ENCODE measurements at regions not wholly inside any gene's neighbourhood (a gene's known extent, or its start where the extent isn't known, plus 50 kb on each side); places are given as distances from the start of the nearest gene placed in this dataset.
"Not testable (repeated sequence)": the region's sequence is repeated elsewhere in the genome, so short reads cannot be mapped to it uniquely, and the experiment has no call there.

DNA sequence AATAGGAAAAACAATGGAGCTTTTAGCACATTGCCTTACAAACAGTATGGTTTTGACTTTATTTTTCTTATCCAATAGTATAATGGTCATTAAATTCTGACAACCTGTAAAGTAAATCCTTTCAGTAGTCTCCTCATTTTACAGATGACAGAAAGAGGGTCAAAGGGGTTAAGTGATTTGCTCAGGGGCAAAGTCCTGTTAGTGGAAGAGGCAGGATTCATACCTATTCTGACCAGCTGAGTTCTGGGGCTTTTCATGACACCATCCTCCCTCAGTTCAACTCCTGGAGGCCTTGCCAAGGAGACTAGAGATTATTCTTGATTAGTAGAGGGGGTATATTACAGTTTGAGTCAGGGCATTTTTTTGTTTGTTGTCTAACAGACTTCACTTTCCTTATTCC, 278.7 kb upstream of the DUSP10 start:
- no peak for DNase-seq

DNA sequence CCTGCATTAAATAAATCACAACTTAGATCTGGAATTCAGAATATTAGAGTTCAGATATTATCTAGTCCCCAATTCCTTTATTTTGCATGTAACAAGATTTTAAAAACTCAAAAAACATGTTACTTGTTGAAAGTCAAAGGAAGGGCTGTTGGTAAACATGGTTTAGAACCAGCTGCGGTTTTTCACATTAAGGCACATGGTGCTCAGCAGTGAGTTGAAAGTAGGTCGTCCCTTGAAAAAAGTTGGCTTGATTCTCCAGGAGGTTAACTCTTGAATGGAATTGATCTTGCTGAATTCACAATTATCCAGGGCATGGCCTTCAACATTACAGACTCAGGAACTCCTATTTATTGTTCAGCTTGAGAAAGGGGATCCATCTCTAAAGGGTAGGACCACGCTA, 277.1 kb upstream of the DUSP10 start:
- DNase-seq, result no peak

DNA sequence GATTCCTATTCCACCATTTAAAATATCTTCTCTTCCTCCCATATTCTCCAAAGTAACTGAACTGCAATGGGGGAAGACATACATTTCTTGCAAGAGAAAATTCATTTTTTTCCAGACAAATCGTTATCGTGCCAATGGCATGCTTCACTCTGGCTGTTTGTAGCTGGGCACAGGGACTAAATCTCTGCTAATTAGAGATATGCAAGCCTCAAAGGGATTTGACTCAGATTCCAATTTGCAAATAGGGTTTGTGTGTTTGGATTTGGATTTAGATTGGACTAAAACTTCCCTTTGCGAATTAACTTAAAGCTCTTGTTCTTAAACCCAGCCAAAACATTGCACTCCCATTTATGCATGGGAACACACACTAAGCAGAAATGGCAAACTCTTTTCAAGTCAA, 276.2 kb upstream of the DUSP10 start:
- no peak for DNase-seq

DNA sequence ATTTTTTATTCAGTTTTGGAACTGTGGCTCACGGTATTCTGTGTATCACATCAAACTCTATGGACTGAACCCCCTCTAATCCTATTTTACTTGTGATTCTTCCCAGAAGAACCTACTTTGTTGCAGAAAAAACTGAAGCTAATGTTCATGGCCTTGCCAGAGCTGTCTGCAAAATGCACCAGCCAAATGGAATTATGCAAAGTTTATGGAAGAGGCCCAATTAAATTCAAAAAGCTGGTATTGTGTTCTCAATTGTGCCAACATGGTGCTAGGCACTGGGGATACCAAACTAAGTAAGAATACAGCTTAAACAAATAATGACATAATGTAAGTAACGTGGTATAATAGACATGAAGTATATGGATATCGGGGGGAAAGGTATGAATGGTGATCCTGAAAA, 273.8 kb upstream of the DUSP10 start:
- no peak for DNase-seq

DNA sequence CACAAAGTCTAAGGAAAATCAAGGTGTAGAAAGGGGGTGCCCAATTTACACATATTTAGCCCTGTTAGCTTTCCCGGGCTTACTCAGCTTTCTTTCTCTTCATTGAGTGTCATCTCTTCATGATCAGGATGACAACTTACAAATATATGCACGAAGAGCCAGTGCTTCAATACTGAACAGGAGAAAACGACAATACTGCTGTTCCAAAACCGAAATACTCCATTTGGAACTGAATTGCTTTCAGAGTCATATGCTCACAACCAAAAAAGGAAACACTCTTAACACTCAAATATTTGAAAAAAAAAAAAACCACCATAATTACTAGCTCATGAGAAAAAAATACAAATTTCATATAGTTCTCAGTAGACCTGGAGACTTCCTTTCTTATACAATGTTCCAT, 272.1 kb upstream of the DUSP10 start:
- DNase-seq, result no peak

DNA sequence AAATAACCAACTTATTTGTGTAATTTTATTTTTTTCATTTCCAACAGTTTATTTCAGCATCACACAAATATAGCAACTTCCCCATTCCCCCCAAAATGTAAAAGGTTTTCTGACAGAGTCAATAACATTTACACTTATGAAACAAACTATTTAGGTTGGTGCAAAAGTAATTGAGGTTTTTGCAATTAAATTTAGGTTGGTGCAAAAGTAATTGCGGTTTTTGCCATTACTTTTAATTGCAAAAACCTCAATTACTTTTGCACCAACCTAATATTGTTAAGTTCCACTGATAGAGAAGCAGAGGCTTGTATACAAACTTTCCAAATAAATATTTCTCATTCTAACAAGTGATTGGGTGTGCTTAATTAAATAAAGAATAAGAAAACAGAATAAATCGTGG, 270.9 kb upstream of the DUSP10 start:
- DNase-seq, result no peak

DNA sequence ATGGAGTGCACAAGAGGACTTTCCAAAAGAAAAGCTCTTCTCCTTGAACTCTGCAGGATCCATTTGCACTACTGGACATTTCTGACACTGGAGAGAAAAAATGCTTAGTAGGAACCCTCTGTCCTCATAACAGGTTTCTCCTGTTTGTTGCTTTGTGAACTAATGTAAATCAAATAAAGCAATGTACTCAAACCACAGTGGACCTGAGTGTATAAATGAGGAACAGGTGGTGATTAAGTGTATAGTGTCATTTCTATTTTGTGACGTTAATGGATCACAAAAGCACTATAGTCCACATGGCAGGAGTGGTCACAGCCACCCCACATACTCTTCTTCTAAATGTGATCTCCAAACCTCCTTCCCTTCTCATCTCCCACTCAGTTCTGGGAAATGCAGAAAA, 268.4 kb upstream of the DUSP10 start:
- DNase-seq, result no peak

DNA sequence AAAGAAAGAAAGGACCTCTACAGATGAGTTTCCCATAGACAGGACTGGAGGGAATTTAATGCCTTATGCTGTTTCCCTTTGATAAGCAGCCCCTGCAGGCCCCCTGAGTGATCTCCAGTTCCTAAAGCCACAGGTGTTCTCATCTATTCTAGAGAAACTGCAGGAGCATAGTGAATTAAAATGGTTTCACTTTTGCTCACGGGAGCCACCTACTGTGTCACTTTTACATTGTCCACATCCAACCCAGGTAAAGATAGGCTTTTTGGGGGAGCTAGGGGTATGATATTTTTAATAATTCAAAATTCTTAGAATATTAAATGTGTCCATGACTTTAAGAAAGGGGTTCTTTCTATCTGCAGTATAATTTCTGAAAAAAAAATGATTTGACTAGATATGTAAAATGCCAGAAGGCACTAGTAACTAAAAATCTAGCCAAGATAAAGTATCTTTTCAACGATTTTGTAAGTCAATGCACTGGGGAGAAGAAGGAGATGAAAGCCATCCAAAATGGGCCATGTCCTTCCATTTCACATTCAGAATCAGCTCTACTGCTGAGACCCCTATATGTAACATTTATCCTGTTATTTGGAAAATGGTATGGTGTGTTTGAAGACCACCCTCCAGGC, 267.3 kb upstream of the DUSP10 start:
- DNase-seq, result no peak

DNA sequence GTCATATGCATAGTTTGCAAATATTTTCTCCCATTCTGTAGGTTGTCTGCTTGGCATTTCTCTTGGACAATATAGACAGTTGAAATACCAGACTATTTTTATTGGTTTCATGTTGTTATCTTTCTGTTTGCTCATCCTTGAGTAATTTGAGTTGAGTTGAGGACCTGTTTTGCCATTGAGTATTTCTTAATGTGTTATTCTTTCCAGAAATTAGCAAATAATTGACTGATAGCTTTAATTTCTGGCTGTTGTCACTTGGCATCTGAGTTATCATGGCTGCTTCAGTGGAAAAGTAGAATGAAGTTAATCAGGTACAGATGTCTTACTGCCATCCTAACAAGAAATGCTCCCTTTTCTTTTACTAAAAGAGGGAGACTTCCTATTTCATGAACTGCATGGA, 264.8 kb upstream of the DUSP10 start:
- no peak for DNase-seq

DNA sequence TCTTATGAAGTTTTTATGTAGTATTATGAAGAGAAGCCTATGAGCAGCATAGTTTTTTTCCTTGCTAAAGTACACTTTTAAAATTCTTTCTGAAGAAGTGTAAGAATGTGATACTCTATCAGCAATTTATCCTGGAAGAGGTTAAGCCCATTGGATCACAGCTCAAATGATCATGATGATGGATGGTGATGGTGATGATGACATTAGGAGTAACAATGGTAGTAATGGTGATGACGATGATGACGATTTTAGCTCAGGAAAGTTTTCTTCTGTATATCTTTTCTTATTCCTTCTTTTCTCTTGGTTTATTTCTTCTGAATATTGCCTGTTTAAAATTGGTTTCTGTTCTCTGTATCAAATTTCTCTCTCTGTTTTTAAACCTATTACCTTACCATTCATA, 262.9 kb upstream of the DUSP10 start:
- no peak for DNase-seq

DNA sequence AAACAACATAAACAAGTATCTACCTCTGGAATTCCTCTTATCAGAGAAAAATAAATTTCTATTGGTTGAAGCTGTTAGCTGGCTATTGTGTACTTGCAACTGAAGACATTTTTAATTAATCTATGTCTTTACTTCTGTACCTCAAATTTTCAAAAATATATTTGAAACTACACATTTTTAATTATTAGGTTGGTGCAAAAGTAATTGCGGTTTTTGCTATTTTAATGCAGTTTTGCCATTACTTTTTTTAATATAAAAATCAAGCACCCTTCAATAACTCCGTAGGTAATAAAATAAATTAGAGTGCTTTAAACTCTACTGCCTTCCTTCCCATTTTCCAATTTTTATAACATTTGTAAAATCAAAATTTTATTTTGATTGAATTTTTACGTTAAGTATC, 262.1 kb upstream of the DUSP10 start:
- no peak for DNase-seq

DNA sequence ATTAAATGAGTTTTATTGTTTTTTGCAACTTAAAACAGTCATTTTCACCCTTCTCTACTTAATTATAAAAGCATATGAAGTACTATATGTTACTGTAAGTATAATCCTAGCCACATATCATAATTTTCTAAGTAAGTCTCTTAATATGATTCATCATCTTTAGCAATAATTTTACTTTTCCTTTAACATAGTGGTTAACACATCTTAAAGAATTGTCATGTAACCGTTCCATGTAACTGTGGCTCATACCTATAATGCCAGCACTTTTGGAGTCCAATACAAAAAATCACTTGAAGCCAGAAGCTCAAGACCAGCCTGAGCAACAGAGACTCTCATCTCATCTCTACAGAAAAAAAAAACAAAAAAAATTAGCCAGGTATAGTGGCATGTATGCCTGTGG, 260.6 kb upstream of the DUSP10 start:
- DNase-seq, result no peak

DNA sequence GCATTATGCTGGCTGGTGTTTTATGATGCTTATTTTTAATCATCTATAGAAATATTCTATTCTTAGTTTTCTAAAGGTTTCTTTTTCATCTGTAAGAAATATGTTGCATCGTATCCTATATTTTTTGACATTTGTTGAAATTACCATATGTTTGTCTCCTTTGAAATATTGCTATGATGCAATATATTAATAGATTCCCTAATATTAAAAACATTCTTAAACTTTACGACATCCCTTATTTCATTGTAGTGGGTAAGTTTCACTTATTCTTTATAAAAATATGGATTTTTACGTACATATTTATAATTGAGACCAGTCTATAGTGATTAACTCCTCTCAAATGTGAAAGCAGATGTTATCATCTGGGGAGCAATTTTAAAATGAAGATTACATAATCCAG, 258.2 kb upstream of the DUSP10 start:
- DNase-seq, result no peak

DNA sequence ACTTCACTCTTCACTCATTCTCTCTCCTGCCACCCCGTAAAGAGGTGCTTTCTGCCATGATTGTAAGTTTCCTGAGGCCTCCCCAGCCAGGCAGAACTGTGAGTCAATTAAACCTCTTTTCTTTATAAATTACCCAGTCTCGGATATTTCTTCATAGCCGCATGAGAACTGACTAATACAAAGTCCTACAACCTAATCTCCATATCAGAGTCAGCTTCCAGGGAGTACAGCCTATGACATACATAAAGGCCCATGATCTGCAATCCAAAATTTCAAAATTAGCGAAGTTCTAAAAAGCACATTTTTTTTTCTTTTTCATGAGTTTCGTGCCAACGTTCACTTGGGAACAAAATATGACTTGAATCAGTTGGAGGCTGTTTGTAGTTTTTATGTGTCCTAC, 256.9 kb upstream of the DUSP10 start:
- DNase-seq, result no peak

DNA sequence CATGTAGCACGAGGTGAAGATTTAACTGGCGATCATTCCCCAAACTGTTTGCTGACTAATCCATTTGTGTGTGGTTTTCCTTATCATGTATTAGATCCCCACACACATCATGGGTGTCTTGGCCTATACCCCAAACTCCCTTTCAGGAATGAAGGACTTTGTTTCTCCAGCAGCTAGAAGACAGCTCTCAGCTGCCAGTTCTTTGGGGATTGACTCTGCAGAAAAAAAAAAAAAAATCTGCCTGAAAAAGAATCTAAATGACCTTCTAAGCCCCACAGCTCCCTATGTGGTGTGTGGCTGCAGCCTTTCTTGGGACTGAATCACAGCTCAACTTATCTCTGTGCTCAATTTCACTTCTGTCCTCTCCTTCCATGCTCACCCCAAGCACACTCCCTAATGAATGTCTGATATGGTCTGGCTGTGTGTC, 256.3 kb upstream of the DUSP10 start:
- DNase-seq, result no peak

DNA sequence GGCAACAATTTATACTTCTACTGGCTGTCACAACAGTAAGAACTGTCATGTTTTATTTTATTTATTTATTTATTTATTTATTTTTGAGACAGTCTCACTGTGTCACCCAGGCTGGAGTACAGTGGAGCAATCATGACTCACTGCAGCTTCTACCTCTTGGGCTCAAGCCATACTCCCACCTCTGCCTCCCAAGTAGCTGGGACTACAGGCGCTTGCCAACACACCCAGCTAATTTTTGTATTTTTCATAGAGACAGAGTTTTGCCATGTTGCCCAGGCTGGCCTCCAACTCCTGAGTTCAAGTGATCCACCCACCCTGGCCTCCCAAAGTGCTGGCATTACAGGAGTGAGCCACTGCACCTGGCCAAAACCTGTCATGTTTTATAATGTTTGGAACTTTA, 255.1 kb upstream of the DUSP10 start:
- DNase-seq, result not testable (repeated sequence)

DNA sequence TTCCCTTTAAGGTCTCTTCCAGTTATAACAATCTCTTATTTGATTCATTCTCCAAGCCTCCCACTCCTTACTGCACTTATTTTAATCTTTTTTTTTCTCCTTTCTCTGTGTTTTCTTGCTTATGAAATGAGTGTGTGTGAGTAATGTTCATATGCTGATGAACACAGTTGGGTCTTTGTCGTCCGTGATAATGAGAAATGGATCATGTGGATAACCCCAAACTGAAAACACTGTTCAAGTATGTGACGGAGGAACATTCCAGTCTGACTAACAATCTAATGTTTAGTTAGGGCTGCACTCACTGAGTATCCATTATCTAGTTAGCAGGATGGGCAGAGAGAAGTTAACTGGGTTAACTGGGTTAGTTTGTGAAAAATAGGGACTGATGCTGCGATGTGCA, 253.1 kb upstream of the DUSP10 start:
- DNase-seq, result no peak

DNA sequence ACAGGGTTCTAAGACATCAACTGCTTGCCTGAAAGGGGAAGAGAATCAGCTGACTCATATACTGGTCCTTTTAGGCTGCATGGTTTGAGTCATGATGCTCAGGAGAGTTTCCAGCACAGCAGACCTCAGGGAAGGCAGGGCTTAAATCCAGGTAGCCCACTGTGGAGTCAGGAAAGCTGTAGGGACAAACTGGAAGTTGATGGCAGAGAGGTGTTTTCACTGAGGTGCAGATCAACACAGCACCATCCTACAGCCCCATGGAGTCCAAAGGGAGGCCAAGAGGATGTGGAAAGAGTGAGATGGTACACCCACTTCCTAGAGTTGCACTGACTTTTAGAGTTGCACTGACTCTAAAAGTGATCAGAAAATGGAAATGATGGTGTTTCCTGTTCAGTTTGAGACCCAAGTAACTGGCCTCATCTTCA, 252.4 kb upstream of the DUSP10 start:
- DNase-seq, result no peak

DNA sequence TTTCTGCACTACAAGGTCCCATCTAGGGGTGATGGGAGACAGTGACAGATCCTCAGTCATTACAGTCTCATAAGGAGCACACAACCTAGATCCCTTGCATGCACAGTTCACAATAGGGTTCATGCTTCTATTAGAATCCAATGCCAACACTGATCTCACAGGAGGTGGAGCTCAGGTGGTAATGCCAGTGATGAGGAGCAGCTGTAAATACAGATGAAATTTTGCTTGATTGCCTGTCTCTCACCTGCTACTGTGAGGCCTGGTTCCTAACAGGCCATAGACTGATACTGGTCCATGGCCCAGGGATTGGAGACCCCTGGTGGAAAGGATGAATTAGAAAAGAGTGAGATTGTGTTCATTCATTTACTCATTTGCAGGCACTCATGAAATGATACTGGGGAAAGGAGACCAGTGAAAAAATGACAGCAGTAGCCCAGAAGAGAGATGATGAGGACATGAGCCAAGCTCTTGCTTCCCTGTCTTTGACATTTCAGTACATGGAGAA, 251.6 kb upstream of the DUSP10 start:
- no peak for DNase-seq

DNA sequence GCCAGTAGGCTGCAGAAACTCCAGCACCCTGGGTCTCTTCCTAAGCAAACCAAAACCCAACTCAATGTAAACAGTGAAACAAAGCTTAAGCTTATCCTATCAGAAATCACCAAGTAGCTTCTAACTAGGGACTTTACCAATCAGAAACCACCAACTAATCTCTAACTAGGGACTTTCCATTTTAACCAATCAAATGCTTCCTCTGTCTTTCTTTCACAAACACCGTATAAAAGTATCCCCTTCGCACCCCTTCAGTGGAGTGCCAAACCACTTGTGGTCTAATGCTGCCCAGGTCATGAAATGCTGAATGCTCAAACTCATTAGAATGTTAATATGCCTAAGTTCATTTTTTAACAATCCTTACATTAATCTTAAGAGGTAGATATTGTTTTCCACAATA, 250.5 kb upstream of the DUSP10 start:
- no peak for DNase-seq

DNA sequence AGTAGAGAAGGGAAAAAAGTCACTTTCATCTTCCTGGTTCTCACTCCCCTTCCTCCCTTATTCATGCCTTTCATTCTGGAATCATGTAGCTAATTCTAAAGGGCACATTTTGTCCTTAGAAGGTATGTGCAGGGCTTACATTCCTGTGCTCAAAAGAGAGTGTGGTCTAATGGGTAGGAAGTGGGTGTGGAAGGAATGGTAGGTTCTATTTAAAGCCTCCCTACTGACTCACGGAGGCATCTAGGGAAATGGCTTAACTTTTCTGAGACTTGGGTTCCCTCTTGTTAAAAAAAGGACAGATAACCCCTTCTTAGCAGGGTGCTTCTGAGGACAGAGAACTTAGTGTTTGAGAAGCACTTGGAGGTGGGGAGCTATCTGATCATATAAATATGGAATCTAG, 249.3 kb upstream of the DUSP10 start:
- DNase-seq, result peak; percentile 26

DNA sequence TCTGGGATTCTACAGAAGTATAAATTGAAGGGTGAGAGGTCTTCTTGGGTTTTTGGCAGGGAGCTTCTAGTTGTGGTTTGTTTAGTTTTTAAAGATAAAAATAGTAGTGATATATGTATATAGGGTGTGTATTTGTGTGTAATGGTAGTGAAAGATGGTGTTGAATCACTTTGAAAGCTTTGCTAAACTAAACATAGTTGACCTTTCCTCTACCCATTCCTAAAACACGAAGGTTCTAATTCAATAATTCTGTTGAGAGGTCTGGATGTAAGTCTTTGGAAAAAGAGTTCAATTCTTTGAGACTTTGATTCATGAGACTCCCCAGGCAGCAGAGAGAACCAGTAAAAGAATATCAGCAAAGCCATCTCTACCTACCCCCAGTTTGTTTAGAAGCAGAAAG, 247.9 kb upstream of the DUSP10 start:
- DNase-seq, result no peak

DNA sequence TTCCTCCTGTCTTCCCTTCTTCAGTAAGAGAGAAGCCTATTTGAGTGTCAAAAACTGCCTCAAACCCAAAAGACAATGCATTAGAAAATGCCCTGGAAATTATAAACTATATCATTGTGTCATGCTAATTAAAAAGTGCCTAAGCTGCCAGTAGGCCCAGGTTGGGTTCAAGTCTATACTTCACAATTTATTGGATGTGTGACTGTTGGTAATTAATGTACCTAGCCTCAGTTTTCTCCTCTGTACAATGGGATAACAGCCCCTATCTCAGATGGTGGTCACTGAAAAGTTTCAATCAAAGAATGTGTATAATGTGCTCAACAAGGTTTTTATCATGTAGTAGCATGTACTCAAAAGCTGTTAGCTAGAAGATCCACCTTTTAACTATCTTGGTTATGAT, 246.9 kb upstream of the DUSP10 start:
- DNase-seq, result no peak

DNA sequence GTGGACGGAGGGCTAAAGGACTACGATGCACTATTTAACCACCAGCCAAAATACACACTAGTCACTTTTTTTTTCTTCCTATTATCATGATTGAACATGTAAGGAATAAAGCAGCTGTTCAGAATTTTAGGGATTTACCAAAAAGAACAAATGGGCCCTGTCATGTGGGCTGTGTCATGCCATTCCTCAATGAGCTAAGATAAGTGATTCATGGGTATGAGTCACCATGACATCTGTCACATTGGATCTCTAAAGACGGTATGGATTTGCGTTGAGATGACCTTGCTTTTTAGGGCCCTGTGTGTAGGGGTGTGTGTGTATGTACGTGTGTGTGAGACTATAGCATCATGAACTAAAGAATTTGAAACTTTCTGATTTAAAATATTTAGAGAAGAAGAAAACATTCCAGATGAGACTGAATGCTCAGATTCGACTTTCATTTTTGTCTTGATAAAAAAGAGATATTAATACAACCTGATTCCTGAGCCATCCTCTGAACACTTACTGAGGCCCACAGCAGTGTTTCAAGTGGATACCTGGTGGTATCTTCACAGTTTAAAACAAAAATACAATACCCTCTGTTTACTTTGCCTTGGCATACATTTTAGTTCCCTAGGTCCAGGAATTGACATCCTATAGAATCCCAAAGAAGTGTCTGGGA, 246.1 kb upstream of the DUSP10 start:
- no peak for DNase-seq

DNA sequence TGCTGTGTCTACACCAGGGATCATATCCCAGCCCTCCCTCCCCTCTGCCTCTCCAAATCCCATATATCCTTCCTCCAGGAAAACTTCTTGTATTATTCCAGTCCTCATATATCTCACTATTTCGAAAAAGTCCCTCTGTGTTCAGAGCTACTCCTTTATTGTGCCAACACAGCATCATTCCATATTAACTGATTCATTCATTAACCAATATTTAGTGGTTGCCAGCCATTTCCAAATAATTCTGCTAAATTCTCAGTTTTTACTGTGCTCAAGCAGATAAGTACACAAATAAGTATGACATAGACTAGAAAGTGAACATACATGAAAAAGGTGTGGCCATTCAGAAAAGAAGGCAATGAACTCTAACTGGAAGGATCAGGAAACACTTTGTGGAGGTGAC, 241.6 kb upstream of the DUSP10 start:
- DNase-seq, result no peak
